ENCODE measurements at regions not wholly inside any gene's neighbourhood (a gene's known extent, or its start where the extent isn't known, plus 50 kb on each side); places are given as distances from the start of the nearest gene placed in this dataset.
"Not testable (repeated sequence)": the region's sequence is repeated elsewhere in the genome, so short reads cannot be mapped to it uniquely, and the experiment has no call there.

DNA sequence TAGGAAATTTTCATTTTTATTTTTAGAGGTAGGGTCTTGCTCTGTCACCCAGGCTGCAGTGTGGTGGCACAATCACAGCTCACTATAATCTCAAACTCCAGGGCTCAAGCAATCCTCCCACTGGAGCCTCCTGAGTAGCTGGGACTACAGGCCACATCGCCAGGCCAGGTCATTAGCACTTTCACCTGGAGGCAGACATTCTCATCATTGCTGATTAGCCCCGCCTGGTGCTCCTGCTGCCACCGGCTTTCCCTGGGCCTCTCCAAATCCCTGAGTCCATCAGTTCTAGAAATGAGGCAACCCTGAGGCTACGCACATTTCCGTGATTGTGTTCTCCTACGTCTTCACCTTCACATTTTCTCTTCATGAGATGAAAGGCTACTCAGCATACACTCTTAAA, 607.7 kb upstream of the NRSN1 start:
- Mint-ChIP-seq H3K27me3 (peaks cover 3% of the 10 kb centered on the region), H3K9me3 (peaks cover 4% of the 10 kb centered on the region), H3K4me3 (no peak overlapping the region), H3K27ac (no peak overlapping the region), H3K36me3 (no peaks in the 10 kb centered on the region), H3K4me1 (no peaks in the 10 kb centered on the region)

DNA sequence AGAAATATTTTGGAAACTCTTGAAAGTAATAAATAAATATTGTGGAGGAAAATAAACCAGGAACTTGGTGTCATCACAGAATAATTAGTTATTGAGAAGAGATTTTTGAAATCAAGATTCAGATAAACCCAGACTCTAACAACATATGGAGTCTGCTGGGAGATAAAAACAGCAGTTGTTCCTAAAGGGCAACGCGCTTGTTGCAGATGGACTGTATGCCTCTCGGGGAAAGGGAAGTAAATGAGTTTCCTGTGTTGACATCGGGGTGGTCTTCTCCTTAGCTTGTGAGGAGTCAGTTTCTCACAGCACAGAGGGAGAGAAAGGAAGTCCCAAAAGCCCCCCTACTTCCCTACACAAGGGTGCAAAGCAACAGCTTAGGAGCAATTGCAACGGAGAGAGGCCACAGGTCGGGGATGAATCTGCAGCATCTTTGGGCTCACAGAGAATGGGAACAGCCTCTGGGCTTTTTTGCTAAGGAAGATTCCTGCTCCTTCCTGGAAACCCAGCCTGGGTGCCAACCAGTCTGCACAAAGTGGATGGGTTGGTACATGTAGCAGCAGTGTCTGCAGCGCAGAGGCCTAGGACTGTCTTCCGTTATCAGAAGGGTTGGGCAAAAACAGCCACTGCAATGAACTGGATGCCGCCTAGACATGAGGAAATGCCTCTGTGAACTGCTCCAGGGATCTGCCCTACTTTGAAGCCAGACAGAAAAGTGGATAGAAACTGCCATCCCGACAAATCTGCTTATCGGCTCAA, 603.0 kb upstream of the NRSN1 start:
- Mint-ChIP-seq H3K36me3 (no peaks in the 10 kb centered on the region), H3K27me3 (peaks cover 2% of the 10 kb centered on the region), H3K4me3 (no peak overlapping the region), H3K27ac (no peak overlapping the region), H3K4me1 (no peaks in the 10 kb centered on the region), H3K9me3 (no peaks in the 10 kb centered on the region)

- H3K27ac Mint-ChIP-seq, result no peak overlapping the region
- H3K4me3 Mint-ChIP-seq, result no peak overlapping the region
- H3K36me3 Mint-ChIP-seq, result no peaks in the 10 kb centered on the region
- no peaks in the 10 kb centered on the region for H3K4me1 Mint-ChIP-seq
- H3K9me3 Mint-ChIP-seq, result no peaks in the 10 kb centered on the region
- peaks cover 2% of the 10 kb centered on the region for H3K27me3 Mint-ChIP-seq
Measured at GRCh38 chr6:23523771-23524170, 602.2 kb upstream of the NRSN1 start.

GRCh38 chr6:23524548-23524947, 601.5 kb upstream of the NRSN1 start:
- H3K27ac Mint-ChIP-seq, result no peak overlapping the region
- peaks cover 2% of the 10 kb centered on the region for H3K27me3 Mint-ChIP-seq
- no peak overlapping the region for H3K4me3 Mint-ChIP-seq
- H3K36me3 Mint-ChIP-seq, result no peaks in the 10 kb centered on the region
- no peaks in the 10 kb centered on the region for H3K9me3 Mint-ChIP-seq
- no peaks in the 10 kb centered on the region for H3K4me1 Mint-ChIP-seq

DNA sequence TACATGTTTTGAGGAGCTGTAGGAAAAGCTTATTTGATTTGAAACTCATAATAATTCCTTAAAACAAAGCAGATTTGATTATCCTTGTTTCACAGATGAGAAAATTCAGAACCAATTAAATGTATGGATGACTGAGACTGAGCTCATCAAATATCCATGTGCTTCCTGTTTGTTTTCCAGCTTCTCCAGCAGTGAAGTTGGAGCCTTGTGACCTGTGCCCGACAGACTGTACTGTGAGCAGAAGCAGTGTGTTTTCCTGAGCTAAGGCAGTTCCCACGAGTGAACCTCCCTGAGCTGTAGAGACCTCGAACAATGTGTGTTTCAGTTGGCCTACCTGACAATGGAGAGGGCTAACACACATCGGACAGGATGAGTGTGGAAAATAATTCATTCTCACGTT, 599.5 kb upstream of the NRSN1 start:
- Mint-ChIP-seq H3K36me3 (no peaks in the 10 kb centered on the region), H3K27ac (no peak overlapping the region), H3K27me3 (peaks cover under 1% of the 10 kb centered on the region), H3K4me3 (no peak overlapping the region), H3K4me1 (no peaks in the 10 kb centered on the region), H3K9me3 (no peaks in the 10 kb centered on the region)

GRCh38 chr6:23529902-23530301, 596.1 kb upstream of the NRSN1 start:
- H3K27ac Mint-ChIP-seq, result no peak overlapping the region
- no peaks in the 10 kb centered on the region for H3K4me1 Mint-ChIP-seq
- no peaks in the 10 kb centered on the region for H3K27me3 Mint-ChIP-seq
- H3K36me3 Mint-ChIP-seq, result no peaks in the 10 kb centered on the region
- H3K9me3 Mint-ChIP-seq, result peaks cover 6% of the 10 kb centered on the region
- no peak overlapping the region for H3K4me3 Mint-ChIP-seq

GRCh38 chr6:23531666-23532065, 594.3 kb upstream of the NRSN1 start:
- H3K36me3 Mint-ChIP-seq, result no peaks in the 10 kb centered on the region
- no peaks in the 10 kb centered on the region for H3K27me3 Mint-ChIP-seq
- H3K4me3 Mint-ChIP-seq, result no peak overlapping the region
- H3K9me3 Mint-ChIP-seq, result peaks cover 6% of the 10 kb centered on the region
- no peaks in the 10 kb centered on the region for H3K4me1 Mint-ChIP-seq
- H3K27ac Mint-ChIP-seq, result no peak overlapping the region

- H3K27ac Mint-ChIP-seq, result no peak overlapping the region
- no peak overlapping the region for H3K4me3 Mint-ChIP-seq
- H3K4me1 Mint-ChIP-seq, result no peaks in the 10 kb centered on the region
- H3K9me3 Mint-ChIP-seq, result peaks cover 6% of the 10 kb centered on the region
- no peaks in the 10 kb centered on the region for H3K27me3 Mint-ChIP-seq
- no peaks in the 10 kb centered on the region for H3K36me3 Mint-ChIP-seq
Measured at GRCh38 chr6:23532227-23532626, 593.8 kb upstream of the NRSN1 start.

- H3K4me3 Mint-ChIP-seq, result no peak overlapping the region
- H3K9me3 Mint-ChIP-seq, result peaks cover 6% of the 10 kb centered on the region
- H3K27ac Mint-ChIP-seq, result no peak overlapping the region
- H3K4me1 Mint-ChIP-seq, result no peaks in the 10 kb centered on the region
- no peaks in the 10 kb centered on the region for H3K36me3 Mint-ChIP-seq
- no peaks in the 10 kb centered on the region for H3K27me3 Mint-ChIP-seq
Measured at GRCh38 chr6:23533311-23533710, 592.7 kb upstream of the NRSN1 start.

DNA sequence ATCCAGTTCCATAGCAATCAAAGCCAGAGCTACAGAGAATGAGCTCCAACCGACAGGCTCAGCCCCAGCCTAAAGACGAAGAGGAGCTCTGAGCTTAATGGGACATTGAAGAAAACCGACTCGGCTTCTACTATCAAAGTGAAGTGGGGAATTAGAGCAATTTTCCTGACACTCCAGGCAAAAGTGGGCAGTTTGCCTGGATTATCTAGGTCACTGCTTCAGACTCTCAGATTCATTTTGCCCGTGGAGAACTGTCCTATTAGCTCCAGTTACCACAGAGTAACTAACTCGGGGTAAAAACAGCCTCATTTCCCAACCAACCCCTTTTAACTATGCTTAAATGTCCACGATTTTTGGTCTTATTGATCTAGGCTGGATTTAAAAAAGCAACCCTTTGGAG, 592.1 kb upstream of the NRSN1 start:
- H3K27ac Mint-ChIP-seq, result no peak overlapping the region
- H3K36me3 Mint-ChIP-seq, result no peaks in the 10 kb centered on the region
- H3K4me3 Mint-ChIP-seq, result no peak overlapping the region
- H3K4me1 Mint-ChIP-seq, result no peaks in the 10 kb centered on the region
- H3K27me3 Mint-ChIP-seq, result no peaks in the 10 kb centered on the region
- H3K9me3 Mint-ChIP-seq, result peaks cover 6% of the 10 kb centered on the region

DNA sequence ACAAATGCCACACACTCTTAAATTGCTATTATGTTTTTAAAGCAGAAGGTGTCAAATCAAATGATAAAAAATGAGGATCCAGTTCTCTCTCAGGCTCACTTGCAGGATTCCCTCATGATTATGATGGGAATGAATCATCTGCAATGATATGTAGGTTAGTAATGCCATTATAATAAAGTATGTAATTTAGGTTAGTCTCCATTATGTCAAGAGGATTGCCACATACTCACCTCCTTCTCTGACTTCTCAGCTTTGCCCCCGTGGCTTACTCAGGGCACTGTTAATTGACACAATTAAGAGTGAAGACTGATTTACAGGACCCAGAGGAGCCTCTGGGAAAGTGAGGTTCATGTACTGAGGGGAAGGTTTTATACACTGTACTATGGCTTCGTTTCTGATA, 591.7 kb upstream of the NRSN1 start:
- Mint-ChIP-seq H3K36me3 (no peaks in the 10 kb centered on the region), H3K27ac (no peak overlapping the region), H3K9me3 (peaks cover 6% of the 10 kb centered on the region), H3K4me3 (no peak overlapping the region), H3K27me3 (no peaks in the 10 kb centered on the region), H3K4me1 (no peaks in the 10 kb centered on the region)

DNA sequence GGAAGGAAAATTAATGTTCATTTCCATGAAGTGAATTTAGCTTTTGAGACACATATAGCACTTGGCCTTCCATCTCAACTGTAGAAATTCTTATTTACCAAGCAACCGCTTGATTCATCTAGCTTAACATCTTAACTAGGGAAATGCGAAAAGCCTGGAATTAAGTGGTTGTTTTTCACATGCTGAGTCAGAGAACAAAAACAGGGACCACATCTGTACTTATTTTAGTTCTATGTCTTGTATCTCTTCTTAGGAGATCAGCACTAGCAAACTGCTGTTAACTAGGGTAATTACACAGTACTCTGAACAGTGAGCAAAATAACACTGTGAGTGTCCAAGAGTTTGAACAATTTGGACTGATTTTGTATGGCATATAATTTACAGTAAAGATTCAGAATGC, 590.9 kb upstream of the NRSN1 start:
- Mint-ChIP-seq H3K27ac (no peak overlapping the region), H3K9me3 (peaks cover 6% of the 10 kb centered on the region), H3K4me3 (no peak overlapping the region), H3K4me1 (no peaks in the 10 kb centered on the region), H3K27me3 (no peaks in the 10 kb centered on the region), H3K36me3 (no peaks in the 10 kb centered on the region)

GRCh38 chr6:23537828-23538227, 588.2 kb upstream of the NRSN1 start:
- Mint-ChIP-seq H3K27me3 (no peaks in the 10 kb centered on the region), H3K27ac (no peak overlapping the region)

DNA sequence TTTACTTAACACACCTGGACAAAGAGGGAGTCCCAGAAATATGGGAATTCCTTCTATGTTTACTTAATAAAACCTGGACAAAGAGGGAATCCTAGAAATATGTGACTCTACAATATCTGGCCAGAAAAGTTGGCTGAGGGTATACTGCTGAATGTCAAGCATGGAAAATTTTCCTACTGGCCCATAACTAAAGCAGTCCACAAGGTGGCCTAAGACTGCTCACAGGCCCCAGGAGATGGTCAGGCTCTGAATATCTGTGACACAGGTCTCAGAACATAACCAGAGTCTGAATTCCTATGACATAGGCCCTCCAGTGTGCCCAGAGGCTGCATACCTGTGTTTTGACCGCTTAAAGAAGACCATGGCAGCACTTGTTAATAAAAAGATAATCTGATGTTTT, 578.2 kb upstream of the NRSN1 start:
- Mint-ChIP-seq H3K4me1 (no peaks in the 10 kb centered on the region), H3K27me3 (no peaks in the 10 kb centered on the region), H3K4me3 (no peak overlapping the region), H3K27ac (no peak overlapping the region), H3K9me3 (peaks cover 8% of the 10 kb centered on the region), H3K36me3 (no peaks in the 10 kb centered on the region)

More at GRCh38 chr6:23537828-23538227, 588.2 kb upstream of the NRSN1 start:
- no peak overlapping the region for H3K4me3 Mint-ChIP-seq
- no peaks in the 10 kb centered on the region for H3K4me1 Mint-ChIP-seq
- peaks cover 6% of the 10 kb centered on the region for H3K9me3 Mint-ChIP-seq
- H3K36me3 Mint-ChIP-seq, result no peaks in the 10 kb centered on the region

DNA sequence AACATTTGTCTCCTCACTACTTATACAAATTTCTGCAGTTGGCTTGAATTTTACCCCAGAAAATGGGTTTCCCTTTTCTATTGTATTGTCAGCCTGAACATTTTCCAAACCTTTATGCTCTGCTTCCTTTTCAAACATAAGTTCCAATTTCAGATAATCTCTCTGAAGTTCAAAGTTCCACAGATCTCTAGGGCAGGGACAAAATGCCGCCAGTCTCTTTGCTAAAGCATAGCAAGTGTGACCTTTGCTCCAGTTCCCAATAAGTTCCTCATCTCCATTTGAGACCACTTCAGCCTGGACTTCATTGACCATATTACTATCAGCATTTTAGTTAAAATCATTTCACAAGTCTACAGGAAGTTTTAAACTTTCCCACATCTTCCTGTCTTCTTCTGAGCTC, 571.1 kb upstream of the NRSN1 start:
- H3K27ac Mint-ChIP-seq, result not testable (repeated sequence)

GRCh38 chr6:23559587-23560343, 566.2 kb upstream of the NRSN1 start:
- H3K4me1 Mint-ChIP-seq, result no peaks in the 10 kb centered on the region
- H3K27ac Mint-ChIP-seq, result no peak overlapping the region
- H3K27me3 Mint-ChIP-seq, result peaks cover 2% of the 10 kb centered on the region

More for the DNA sequence above, 571.1 kb upstream of the NRSN1 start:
- H3K4me1 Mint-ChIP-seq, H3K4me3 Mint-ChIP-seq, H3K36me3 Mint-ChIP-seq, H3K9me3 Mint-ChIP-seq, H3K27me3 Mint-ChIP-seq: not testable (repeated sequence)

More at GRCh38 chr6:23559587-23560343, 566.2 kb upstream of the NRSN1 start:
- Mint-ChIP-seq H3K4me3 (no peak overlapping the region), H3K9me3 (peaks cover 8% of the 10 kb centered on the region), H3K36me3 (no peaks in the 10 kb centered on the region)

All from activated naive CD4-positive, alpha-beta T cell treated with anti-CD3 and anti-CD28 coated beads, Interleukin-2, amount 50 U/mL, for 24 hours (primary cell).